GM12878 (cell line): ENCODE measurements at regions not wholly inside any gene's neighbourhood (a gene's known extent, or its start where the extent isn't known, plus 50 kb on each side); places are given as distances from the start of the nearest gene placed in this dataset.

Experiments used
- ATAC-seq: fragments of 200-7000 bp; cut with Tn5 transposase; 3 replicates; pipeline ENCODE4 v1.9.1; 2020; ENCODE audit warnings: mild to moderate bottlenecking, moderate library complexity
- BruUV-seq: library from RNA; stranded (reverse); fragments of 400-500 nt; replicated peaks from 2 replicates; lab custom pipeline; 2021; lab: Mats Ljungman, UMichigan
- CTCF ChIA-PET: fragments of 300-600 bp; sonication (Branson Sonifier 250); formaldehyde crosslinking; extraction: SDS; loops from one replicate; lab custom pipeline; 2021; ENCODE audit warnings: inconsistent platforms; lab: Yijun Ruan, JAX
- POLR2A ChIA-PET: fragments of 350-600 bp; formaldehyde crosslinking; extraction: SDS; loops from one replicate; lab custom pipeline; 2021; ENCODE audit warnings: inconsistent platforms; lab: Charles Lee
- RAD21 ChIA-PET: fragments of 300-600 bp; sonication (Branson Sonifier 250); formaldehyde crosslinking; loops from one replicate; lab custom pipeline; 2023; ENCODE audit warnings: antibody characterized with exemption; ENCODE audit not compliant: unreplicated experiment; lab: Charles Lee
- SMC1A ChIA-PET: fragments of 300-600 bp; sonication (Branson Sonifier 250); formaldehyde crosslinking; loops from one replicate; lab custom pipeline; 2023; ENCODE audit not compliant: unreplicated experiment, uncharacterized antibody; lab: Charles Lee
- DNase-seq: peaks from one replicate; pipeline ENCODE4 v3.0.0-alpha.2; 2011; ENCODE audit warnings: low read depth, low spot score
- FAIRE-seq: peaks from 3 replicates; lab custom pipeline; 2011; peaks lifted over from hg19 to GRCh38; lab: Jason Lieb, UNC
- H2AFZ ChIP-seq: 2 replicates; pipeline ENCODE4 v1.6.0; 2011; ENCODE audit warnings: low read depth, low read length, control low read depth; ENCODE audit not compliant: control insufficient read depth
- H3K27ac ChIP-seq: 2 replicates; pipeline ENCODE4 v1.5.1; 2011; ENCODE audit warnings: control low read depth; ENCODE audit not compliant: control insufficient read depth, insufficient read depth
- H3K27me3 ChIP-seq, 2 experiments: replicated peaks in 1 of 2; 2 replicates each; pipeline versions ENCODE4 v1.6.0 to v1.6.1; 2011; ENCODE audit warnings: low read length in 1 of 2; ENCODE audit not compliant: control insufficient read depth in 2 of 2, insufficient read depth in 2 of 2
- H3K36me3 ChIP-seq, 2 experiments: 2 replicates each; pipeline ENCODE4 v1.5.1; 2011; ENCODE audit warnings: low read length in 1 of 2; ENCODE audit not compliant: control insufficient read depth in 2 of 2, insufficient read depth in 2 of 2
- H3K4me1 ChIP-seq: 2 replicates; pipeline ENCODE4 v1.6.1; 2011; ENCODE audit warnings: mild to moderate bottlenecking, low read length, moderate library complexity, mixed read lengths; ENCODE audit not compliant: control insufficient read depth, insufficient read depth
- H3K4me2 ChIP-seq: 2 replicates; pipeline ENCODE4 v1.6.0; 2011; ENCODE audit warnings: control low read depth; ENCODE audit not compliant: control insufficient read depth, insufficient read depth
- H3K4me3 ChIP-seq: fragments of 200-600 bp; sonication (generic); 2 replicates; pipeline ENCODE4 v1.5.1; 2016
- H3K79me2 ChIP-seq: 2 replicates; pipeline ENCODE4 v1.6.0; 2011; ENCODE audit warnings: low read length; ENCODE audit not compliant: control insufficient read depth, insufficient read depth
- H3K9ac ChIP-seq: 2 replicates; pipeline ENCODE4 v1.8.0; 2011; ENCODE audit warnings: low read length, control low read depth, mixed read lengths; ENCODE audit not compliant: control insufficient read depth, insufficient read depth
- H3K9me3 ChIP-seq: replicated peaks from 3 replicates; pipeline ENCODE4 v1.5.1; 2011; ENCODE audit warnings: mild to moderate bottlenecking, low read length; ENCODE audit not compliant: control insufficient read depth, insufficient read depth
- H4K20me1 ChIP-seq: 2 replicates; pipeline ENCODE4 v1.6.0; 2011; ENCODE audit not compliant: control insufficient read depth, insufficient read depth
- RELA ChIP-seq: fragments of 450-650 bp; IDR thresholded peaks from 2 replicates; pipeline ENCODE4 v1.8.0; 2014; ENCODE audit warnings: borderline replicate concordance; ENCODE audit not compliant: partially characterized antibody
- SPI1 ChIP-seq: IDR thresholded peaks from 2 replicates; pipeline ENCODE4 v1.6.1; 2011; ENCODE audit warnings: low read depth, mild to moderate bottlenecking, low read length, moderate library complexity, borderline replicate concordance; ENCODE audit not compliant: insufficient read depth
- WGBS: methylation state at CpG from one replicate; pipeline ENCODE4 v1.1.6; 2016; ENCODE audit warnings: low lambda C conversion rate; ENCODE audit not compliant: insufficient replicate concordance, insufficient coverage; ENCODE audit errors: missing lambda C conversion rate; 5-methylcytosine and 5-hydroxymethylcytosine counted together
- in situ Hi-C: fragments of 300-500 bp; cut with MboI; formaldehyde crosslinking; loops from 9 replicates; pipeline ENCODE4 v1.14.3; 2018; ENCODE audit warnings: mixed read lengths
- intact Hi-C: fragments of 100-400 bp; cut with micrococcal nuclease; formaldehyde crosslinking; loops from one replicate; pipeline ENCODE4 v1.14.2; 2022; ENCODE audit not compliant: unreplicated experiment
- TF ChIP-seq, protein P1 (sequence below): fragments of 450-650 bp; IDR thresholded peaks from 2 replicates; pipeline ENCODE4 v1.6.1; 2017; ENCODE audit warnings: mild to moderate bottlenecking
- TF ChIP-seq, protein P2 (sequence below): fragments of 450-650 bp; IDR thresholded peaks from 2 replicates; pipeline ENCODE4 v1.6.1; 2017; ENCODE audit warnings: mild to moderate bottlenecking, moderate library complexity
- TF ChIP-seq, protein P3 (sequence below): IDR thresholded peaks from 2 replicates; pipeline ENCODE4 v1.6.1; 2011; ENCODE audit warnings: low read depth, low read length, improper control_type of control experiment, borderline replicate concordance
- TF ChIP-seq, protein P4 (sequence below): IDR thresholded peaks from 2 replicates; pipeline ENCODE4 v1.6.1; 2012; ENCODE audit warnings: improper control_type of control experiment, low read depth, low read length; ENCODE audit not compliant: insufficient replicate concordance

DNA sequence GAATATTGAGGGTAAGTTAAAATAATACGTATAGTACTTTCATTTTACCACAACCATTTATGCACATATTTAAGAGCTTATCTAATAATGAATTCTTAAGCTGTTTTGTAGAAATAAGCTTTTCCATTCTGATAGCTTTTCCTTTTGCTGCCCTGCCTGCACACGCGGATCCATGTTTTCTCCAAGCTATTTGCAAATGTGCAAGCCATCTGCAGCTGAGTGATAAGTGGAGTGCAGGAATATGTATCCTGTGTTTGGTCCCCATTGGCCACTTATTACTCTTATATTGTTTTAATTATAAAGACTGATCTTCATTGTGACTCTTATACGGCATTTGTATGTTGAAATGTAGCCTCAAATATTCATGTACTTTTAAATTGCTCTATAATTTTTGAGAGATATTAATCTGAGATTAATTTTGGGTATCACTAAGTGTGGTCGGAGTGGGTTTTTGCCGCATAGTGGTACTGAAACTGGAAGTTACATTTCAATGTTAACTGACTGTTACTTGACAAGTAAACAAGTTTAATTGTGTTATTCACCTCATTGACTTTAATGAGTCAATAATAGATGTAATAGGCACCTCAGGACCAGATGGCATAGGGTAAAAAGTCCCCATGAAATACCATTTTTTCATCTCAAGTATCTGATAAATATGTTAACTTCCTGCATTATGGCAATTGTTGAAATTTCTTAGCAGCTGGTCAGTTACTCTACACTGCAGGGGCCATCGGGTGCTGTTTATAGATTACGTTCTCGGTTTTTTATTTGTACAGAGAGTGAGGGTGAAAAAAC lies 1567.4 kb downstream of the EFNB2 start:
- Histone ChIP-seq H3K79me2 (no peaks in the 10 kb centered on the region), H4K20me1 (no peaks in the 10 kb centered on the region), H2AFZ (peak overlapping the region; percentile 51), H3K4me1 (no peaks in the 10 kb centered on the region), H3K9me3 (peaks cover 2% of the 10 kb centered on the region; the same call in 2 of the 3 replicates), H3K4me3 (no peak overlapping the region), H3K36me3 (no peaks in the 10 kb centered on the region), H3K27ac (no peak overlapping the region), H3K9ac (no peak overlapping the region), H3K27me3 (no peaks in the 10 kb centered on the region), H3K4me2 (peak overlapping the region; percentile 45)
- in situ Hi-C loops (no loop called here), intact Hi-C loops (no loop called here)
- 57% methylated on average over 9 of the region's 9 CpGs for WGBS
- ChIA-PET RAD21 (no interaction called here), CTCF (no interaction called here), POLR2A (no interaction called here), SMC1A (no interaction called here)
- DNase-seq (no peak), FAIRE-seq (no peak), ATAC-seq (no peak)
- BruUV-seq, result no TSS peak
- TF ChIP-seq, protein P1, sequence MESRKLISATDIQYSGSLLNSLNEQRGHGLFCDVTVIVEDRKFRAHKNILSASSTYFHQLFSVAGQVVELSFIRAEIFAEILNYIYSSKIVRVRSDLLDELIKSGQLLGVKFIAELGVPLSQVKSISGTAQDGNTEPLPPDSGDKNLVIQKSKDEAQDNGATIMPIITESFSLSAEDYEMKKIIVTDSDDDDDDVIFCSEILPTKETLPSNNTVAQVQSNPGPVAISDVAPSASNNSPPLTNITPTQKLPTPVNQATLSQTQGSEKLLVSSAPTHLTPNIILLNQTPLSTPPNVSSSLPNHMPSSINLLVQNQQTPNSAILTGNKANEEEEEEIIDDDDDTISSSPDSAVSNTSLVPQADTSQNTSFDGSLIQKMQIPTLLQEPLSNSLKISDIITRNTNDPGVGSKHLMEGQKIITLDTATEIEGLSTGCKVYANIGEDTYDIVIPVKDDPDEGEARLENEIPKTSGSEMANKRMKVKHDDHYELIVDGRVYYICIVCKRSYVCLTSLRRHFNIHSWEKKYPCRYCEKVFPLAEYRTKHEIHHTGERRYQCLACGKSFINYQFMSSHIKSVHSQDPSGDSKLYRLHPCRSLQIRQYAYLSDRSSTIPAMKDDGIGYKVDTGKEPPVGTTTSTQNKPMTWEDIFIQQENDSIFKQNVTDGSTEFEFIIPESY, result no peak
- TF ChIP-seq, protein P2, sequence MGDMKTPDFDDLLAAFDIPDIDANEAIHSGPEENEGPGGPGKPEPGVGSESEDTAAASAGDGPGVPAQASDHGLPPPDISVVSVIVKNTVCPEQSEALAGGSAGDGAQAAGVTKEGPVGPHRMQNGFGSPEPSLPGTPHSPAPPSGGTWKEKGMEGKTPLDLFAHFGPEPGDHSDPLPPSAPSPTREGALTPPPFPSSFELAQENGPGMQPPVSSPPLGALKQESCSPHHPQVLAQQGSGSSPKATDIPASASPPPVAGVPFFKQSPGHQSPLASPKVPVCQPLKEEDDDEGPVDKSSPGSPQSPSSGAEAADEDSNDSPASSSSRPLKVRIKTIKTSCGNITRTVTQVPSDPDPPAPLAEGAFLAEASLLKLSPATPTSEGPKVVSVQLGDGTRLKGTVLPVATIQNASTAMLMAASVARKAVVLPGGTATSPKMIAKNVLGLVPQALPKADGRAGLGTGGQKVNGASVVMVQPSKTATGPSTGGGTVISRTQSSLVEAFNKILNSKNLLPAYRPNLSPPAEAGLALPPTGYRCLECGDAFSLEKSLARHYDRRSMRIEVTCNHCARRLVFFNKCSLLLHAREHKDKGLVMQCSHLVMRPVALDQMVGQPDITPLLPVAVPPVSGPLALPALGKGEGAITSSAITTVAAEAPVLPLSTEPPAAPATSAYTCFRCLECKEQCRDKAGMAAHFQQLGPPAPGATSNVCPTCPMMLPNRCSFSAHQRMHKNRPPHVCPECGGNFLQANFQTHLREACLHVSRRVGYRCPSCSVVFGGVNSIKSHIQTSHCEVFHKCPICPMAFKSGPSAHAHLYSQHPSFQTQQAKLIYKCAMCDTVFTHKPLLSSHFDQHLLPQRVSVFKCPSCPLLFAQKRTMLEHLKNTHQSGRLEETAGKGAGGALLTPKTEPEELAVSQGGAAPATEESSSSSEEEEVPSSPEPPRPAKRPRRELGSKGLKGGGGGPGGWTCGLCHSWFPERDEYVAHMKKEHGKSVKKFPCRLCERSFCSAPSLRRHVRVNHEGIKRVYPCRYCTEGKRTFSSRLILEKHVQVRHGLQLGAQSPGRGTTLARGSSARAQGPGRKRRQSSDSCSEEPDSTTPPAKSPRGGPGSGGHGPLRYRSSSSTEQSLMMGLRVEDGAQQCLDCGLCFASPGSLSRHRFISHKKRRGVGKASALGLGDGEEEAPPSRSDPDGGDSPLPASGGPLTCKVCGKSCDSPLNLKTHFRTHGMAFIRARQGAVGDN, result no peak
- TF ChIP-seq, protein P3, sequence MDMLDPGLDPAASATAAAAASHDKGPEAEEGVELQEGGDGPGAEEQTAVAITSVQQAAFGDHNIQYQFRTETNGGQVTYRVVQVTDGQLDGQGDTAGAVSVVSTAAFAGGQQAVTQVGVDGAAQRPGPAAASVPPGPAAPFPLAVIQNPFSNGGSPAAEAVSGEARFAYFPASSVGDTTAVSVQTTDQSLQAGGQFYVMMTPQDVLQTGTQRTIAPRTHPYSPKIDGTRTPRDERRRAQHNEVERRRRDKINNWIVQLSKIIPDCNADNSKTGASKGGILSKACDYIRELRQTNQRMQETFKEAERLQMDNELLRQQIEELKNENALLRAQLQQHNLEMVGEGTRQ, result no peak
- no peak for TF ChIP-seq RELA
- TF ChIP-seq SPI1, result no peak
- TF ChIP-seq, protein P4, sequence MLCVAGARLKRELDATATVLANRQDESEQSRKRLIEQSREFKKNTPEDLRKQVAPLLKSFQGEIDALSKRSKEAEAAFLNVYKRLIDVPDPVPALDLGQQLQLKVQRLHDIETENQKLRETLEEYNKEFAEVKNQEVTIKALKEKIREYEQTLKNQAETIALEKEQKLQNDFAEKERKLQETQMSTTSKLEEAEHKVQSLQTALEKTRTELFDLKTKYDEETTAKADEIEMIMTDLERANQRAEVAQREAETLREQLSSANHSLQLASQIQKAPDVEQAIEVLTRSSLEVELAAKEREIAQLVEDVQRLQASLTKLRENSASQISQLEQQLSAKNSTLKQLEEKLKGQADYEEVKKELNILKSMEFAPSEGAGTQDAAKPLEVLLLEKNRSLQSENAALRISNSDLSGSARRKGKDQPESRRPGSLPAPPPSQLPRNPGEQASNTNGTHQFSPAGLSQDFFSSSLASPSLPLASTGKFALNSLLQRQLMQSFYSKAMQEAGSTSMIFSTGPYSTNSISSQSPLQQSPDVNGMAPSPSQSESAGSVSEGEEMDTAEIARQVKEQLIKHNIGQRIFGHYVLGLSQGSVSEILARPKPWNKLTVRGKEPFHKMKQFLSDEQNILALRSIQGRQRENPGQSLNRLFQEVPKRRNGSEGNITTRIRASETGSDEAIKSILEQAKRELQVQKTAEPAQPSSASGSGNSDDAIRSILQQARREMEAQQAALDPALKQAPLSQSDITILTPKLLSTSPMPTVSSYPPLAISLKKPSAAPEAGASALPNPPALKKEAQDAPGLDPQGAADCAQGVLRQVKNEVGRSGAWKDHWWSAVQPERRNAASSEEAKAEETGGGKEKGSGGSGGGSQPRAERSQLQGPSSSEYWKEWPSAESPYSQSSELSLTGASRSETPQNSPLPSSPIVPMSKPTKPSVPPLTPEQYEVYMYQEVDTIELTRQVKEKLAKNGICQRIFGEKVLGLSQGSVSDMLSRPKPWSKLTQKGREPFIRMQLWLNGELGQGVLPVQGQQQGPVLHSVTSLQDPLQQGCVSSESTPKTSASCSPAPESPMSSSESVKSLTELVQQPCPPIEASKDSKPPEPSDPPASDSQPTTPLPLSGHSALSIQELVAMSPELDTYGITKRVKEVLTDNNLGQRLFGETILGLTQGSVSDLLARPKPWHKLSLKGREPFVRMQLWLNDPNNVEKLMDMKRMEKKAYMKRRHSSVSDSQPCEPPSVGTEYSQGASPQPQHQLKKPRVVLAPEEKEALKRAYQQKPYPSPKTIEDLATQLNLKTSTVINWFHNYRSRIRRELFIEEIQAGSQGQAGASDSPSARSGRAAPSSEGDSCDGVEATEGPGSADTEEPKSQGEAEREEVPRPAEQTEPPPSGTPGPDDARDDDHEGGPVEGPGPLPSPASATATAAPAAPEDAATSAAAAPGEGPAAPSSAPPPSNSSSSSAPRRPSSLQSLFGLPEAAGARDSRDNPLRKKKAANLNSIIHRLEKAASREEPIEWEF, result no peak
